HG02588 (cell line): ENCODE measurements at regions not wholly inside any gene's neighbourhood (a gene's known extent, or its start where the extent isn't known, plus 50 kb on each side); places are given as distances from the start of the nearest gene placed in this dataset.
"Not testable (repeated sequence)": the region's sequence is repeated elsewhere in the genome, so short reads cannot be mapped to it uniquely, and the experiment has no call there.

Experiments
- ATAC-seq: cut with Tn5 transposase; IDR thresholded peaks from one replicate; pipeline ENCODE4 v1.9.1; 2021; ENCODE audit warnings: mild to moderate bottlenecking, moderate library complexity; ENCODE audit not compliant: unreplicated experiment

- no peak for ATAC-seq
These were observed 1256.8 kb upstream of the FLRT2 start for GRCh38 chr14:84273181-84273580.

GRCh38 chr14:84282618-84283017 lies 1247.3 kb upstream of the FLRT2 start:
- no peak for ATAC-seq

GRCh38 chr14:84288781-84289180 lies 1241.2 kb upstream of the FLRT2 start:
- no peak for ATAC-seq

- ATAC-seq = no peak
These were observed 1231.2 kb upstream of the FLRT2 start for GRCh38 chr14:84298663-84299195.

GRCh38 chr14:84303140-84303539 lies 1226.8 kb upstream of the FLRT2 start:
- ATAC-seq = no peak

GRCh38 chr14:84312551-84312950 lies 1217.4 kb upstream of the FLRT2 start:
- ATAC-seq = no peak

GRCh38 chr14:84323450-84323849 lies 1206.5 kb upstream of the FLRT2 start:
- ATAC-seq = no peak

GRCh38 chr14:84323978-84324377 lies 1206.0 kb upstream of the FLRT2 start:
- no peak for ATAC-seq

GRCh38 chr14:84336433-84336832 lies 1193.5 kb upstream of the FLRT2 start:
- no peak for ATAC-seq

GRCh38 chr14:84340938-84341337 lies 1189.0 kb upstream of the FLRT2 start:
- no peak for ATAC-seq

GRCh38 chr14:84341867-84342266 lies 1188.1 kb upstream of the FLRT2 start:
- not testable (repeated sequence) for ATAC-seq

- no peak for ATAC-seq
These were observed 1186.3 kb upstream of the FLRT2 start for GRCh38 chr14:84343656-84344055.

GRCh38 chr14:84351646-84352045 lies 1178.3 kb upstream of the FLRT2 start:
- no peak for ATAC-seq

GRCh38 chr14:84361476-84361875 lies 1168.5 kb upstream of the FLRT2 start:
- no peak for ATAC-seq

GRCh38 chr14:84375235-84375634 lies 1154.7 kb upstream of the FLRT2 start:
- ATAC-seq = no peak

- ATAC-seq = no peak
These were observed 1139.9 kb upstream of the FLRT2 start for GRCh38 chr14:84390010-84390409.

- ATAC-seq = no peak
These were observed 1132.3 kb upstream of the FLRT2 start for GRCh38 chr14:84397631-84398030.

GRCh38 chr14:84399296-84399910 lies 1130.5 kb upstream of the FLRT2 start:
- ATAC-seq = no peak

GRCh38 chr14:84401631-84402030 lies 1128.3 kb upstream of the FLRT2 start:
- ATAC-seq = no peak

GRCh38 chr14:84403585-84403984 lies 1126.4 kb upstream of the FLRT2 start:
- ATAC-seq = no peak

- ATAC-seq = no peak
These were observed 1125.7 kb upstream of the FLRT2 start for GRCh38 chr14:84404246-84404645.

GRCh38 chr14:84409435-84409834 lies 1120.5 kb upstream of the FLRT2 start:
- ATAC-seq = no peak

- no peak for ATAC-seq
These were observed 1119.6 kb upstream of the FLRT2 start for GRCh38 chr14:84410344-84410743.
